Superior temporal gyrus (tissue), 1 donor: ENCODE measurements at regions not wholly inside any gene's neighbourhood (a gene's known extent, or its start where the extent isn't known, plus 50 kb on each side); places are given as distances from the start of the nearest gene placed in this dataset.

Source experiments
- DNase-seq: peaks from one replicate; pipeline ENCODE4 v3.0.0-alpha.2; 2016; ENCODE audit errors: extremely low spot score

DNA sequence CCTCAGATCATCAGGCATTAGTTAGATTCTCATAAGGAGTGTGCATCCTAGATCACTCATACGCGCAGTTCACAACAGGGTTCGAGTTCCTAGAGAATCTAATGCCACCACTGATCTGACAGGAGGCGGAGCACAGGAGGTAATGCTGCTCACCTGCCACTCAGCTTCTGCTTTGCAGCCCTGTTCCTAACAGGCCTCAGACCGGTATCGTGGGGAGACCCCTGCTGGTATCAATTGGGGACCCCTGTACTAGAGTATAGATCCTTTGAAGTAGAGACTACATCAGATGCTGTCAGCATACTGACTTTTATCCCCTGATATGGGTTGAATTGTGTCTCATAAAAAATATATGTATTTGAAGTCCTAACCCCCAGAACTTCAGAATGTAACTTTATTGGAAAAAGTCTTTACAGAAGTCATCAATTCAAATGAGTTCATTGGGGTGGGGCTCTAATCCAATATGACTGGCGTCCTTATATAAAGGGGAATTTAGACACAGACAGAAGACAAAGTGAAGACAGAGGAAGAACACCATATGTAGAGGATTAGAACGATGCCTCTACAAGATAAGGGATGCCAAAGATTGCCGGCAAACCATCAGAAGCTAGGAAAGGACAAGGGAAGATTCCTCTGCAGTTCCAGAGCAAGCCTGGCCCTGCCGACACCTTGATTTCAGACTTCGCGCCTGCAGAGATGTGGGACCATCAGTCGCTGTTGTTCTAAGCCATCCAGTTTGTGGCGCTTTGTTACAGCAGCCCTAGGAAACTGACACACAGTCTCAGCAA, 104.4 kb upstream of the BTBD3 start:
- DNase-seq: no peak

DNA sequence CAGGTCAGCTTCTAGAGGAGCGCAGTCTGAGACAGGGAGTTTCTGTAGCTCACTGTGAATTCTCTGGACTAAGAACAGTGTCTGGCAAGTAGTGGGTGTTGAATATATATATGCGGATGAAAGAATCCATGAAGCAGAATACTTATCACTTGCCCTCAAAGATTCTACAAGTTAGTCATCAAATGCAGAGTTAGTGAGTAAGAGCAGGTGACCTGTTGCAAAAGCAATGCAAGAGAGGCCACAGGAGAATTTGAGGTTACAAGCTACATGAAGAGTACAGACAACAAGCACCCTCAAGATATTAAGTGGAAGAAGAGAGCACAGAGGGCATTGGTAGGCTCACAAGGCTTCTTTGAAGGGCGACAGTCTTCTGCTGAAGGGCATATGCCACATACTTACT, 103.4 kb upstream of the BTBD3 start:
- DNase-seq: no peak

GRCh38 chr20:11820838-11821237, 96.9 kb upstream of the BTBD3 start:
- DNase-seq: no peak

GRCh38 chr20:11822540-11822794, 95.2 kb upstream of the BTBD3 start:
- DNase-seq: peak; percentile 15

DNA sequence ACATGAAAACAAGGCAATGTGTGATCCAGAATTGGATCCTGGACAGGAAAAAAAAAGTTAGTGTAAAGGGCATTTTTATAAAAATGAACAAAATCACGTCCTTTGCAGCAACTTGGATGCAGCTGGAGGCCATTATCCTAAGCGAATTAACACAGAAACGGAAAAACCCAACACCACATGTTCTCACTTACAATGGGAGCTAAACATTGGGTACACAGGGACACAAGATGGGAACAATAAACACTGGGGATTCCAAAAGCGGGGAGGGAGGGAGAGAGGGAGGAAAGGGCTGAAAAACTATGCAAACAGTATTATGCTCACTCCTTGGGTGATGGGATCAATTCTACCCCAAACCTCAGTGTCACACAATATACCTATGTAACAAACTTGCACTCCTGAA, 91.4 kb upstream of the BTBD3 start:
- peak; percentile 61 for DNase-seq

GRCh38 chr20:11832397-11832796, 85.3 kb upstream of the BTBD3 start:
- DNase-seq: no peak

- DNase-seq: no peak
Observed at GRCh38 chr20:11832851-11833250, 84.8 kb upstream of the BTBD3 start.

DNA sequence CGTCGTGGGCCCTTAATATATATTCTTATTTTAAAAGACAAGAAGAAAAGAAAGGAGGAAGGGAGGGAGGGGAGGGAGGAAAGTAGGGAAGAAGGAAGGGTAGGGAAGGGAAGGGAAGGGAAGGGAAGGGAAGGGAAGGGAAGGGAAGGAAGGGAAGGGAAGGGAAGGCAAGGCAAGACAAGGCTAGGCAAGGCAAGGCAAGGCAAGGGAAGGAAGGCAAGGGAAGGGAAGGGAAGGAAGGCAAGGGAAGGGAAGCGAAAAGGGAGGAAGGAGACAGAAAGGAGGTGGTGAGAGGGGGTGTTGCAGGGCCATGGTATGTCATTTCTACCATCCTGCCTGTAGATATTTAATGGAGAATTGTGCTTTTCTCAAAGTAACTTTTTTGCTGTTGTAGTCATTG, 83.9 kb upstream of the BTBD3 start:
- no peak for DNase-seq

DNA sequence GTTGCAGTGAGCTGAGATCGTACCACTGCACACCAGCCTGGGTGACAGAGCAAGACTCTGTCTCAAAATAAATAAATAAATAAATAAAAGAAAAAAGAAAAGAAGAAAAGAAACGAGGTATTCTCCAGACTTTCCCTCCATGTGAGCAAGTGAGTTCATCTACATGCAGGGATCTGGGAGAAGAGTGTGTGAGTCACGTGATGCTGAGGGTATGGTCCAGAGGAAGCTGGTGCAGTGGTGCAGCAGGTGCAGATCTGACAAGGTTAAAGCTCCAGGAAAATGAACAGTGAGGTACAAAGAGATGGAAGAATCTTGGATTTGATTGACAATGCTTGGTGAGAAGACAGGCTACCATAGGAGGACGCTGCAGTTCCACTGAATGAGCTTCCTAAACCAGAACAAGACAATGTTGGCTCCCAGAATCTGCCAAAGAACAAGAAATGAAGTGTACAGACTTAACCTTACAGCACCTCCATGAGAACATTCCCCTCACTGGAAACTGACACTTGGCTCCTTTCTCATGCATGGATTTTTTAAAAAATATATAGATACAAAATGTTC, 79.5 kb upstream of the BTBD3 start:
- no peak for DNase-seq

DNA sequence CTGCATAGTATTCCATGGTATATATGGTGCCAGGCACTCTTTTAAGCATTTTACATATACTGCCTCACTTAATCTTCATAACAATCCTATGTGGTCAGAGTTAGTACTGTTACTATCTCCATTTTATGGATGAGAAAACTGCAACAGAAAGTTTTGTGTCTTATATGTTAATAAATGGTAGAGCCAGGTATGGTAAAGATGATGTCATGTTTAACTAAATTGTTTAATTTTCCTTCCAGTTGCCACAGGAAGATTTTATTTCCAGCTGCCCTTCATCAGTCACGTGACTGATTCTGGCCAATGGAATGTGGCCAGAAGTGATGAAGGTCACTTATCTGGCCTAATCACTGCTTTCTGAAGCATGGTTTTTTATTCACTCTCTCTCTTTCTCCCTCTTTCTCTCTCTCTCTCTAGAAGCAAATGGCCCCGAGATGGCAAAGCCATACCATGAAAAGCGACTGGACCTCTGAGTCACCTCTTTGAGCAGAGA, 75.7 kb upstream of the BTBD3 start:
- no peak for DNase-seq

- no peak for DNase-seq
Observed at GRCh38 chr20:11843289-11843688, 74.4 kb upstream of the BTBD3 start.

GRCh38 chr20:11844691-11845090, 73.0 kb upstream of the BTBD3 start:
- DNase-seq: no peak

- DNase-seq: no peak
Observed at GRCh38 chr20:11845340-11845739, 72.4 kb upstream of the BTBD3 start.

GRCh38 chr20:11846131-11846530, 71.6 kb upstream of the BTBD3 start:
- DNase-seq: no peak

DNA sequence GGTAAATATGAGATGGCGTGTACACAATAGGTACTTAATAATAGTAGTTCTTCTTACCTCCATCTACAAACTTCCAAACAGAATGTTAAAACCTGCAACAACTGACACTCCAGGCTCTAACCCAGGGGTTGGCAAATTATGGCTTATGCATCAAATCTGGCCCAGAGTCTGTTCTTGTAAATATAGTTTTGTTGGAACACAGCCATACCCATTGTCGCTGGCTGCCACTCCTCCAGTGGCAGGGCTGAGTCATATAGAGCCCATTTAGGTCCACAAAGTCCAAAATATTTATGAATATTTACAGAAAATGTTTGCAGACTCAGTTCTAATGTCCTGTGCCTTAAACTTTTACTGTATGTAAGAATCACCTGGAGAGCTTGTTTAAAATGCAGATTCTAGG, 69.9 kb upstream of the BTBD3 start:
- DNase-seq: no peak

DNA sequence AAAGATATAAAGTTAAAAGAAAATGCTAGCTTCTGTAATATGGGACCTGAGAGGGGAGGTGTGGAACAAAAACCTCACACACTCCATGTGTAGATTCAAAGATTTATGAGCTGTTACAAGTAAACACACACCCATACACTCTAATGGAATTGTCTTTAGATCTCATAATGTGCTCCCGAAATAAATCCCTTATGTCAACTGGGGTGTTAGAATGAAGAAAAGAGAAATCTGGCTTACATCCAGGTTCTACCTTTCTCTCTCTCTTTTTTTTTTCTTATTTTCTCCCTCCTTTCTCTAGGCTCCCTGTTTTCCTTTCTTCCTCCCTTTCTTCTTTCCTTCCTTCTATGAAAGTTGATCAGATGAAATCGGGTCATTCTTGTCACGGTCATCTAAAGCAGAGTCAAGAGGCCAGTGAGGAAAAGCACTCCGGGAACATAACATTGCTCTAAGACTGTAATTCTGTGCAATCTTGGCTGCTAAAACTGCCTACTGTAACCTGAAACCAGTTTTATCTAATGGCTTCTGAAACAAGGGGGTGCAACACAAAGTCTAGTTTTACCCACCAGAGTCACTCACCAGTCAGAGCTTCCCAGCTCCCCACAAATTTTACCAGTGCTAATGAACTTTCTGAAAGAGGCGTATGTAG, 68.3 kb upstream of the BTBD3 start:
- no peak for DNase-seq

GRCh38 chr20:11849976-11850670, 67.6 kb upstream of the BTBD3 start:
- DNase-seq: no peak

DNA sequence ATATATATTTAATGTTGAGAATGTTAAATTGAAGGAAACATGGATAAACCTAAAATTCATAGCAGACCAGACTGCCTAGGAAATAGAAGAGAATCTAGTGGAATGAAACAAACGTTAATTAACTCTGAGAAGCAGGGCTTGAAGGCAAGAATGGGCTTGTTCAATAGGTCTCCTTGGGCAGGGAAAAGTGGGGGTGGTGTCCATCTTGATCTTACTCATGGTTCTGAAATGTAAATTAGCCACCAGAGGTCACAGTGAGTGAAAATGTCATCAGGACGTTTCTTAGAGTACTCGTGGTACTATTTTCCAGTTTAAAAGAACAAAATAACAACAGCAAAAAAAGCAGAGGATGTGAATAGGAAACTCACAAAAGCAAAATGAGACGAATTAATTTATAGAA, 66.8 kb upstream of the BTBD3 start:
- no peak for DNase-seq

DNA sequence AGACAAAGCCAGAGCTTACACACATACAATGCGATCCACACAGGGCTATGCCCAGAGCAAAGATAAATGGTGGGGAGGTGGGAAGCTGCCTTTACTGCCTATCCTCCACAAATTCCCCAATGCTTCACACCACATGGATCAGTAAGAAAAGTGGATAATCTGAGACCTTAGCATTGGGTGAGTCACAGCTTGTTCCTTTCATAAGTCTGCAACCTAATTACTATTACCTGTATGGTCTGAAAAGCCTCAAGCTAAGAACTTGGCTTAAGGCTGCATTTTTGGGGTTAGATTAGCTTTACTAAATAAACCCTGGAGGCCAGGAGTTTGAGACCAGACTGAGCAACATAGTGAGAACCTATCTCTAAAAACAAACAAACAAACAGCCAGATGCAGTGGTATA, 66.0 kb upstream of the BTBD3 start:
- no peak for DNase-seq

GRCh38 chr20:11852189-11852588, 65.5 kb upstream of the BTBD3 start:
- DNase-seq: no peak

GRCh38 chr20:11852811-11853210, 64.9 kb upstream of the BTBD3 start:
- no peak for DNase-seq

DNA sequence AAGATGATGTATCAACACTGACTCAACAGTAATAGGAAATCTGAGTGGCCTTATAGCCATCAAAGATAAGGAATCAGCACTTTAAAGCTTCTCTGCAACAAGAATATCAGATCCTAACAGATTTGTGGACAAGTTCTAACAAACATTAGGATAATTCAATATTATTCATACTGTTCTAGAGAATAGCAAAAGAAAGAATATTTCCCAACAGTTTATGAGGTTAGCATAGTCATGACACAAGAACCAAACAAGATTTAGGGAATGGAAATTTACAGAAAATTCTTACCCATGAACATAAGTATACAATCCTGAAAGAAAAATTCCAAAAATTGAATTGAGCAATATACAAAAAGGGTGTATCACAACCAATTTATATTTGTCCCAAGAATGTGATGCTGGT, 64.3 kb upstream of the BTBD3 start:
- DNase-seq: no peak

GRCh38 chr20:11861479-11861878, 56.2 kb upstream of the BTBD3 start:
- DNase-seq: no peak
